CD4-positive, alpha-beta T cell treated with Interferon alpha-2 for 1 hour (primary cell): ENCODE measurements at regions not wholly inside any gene's neighbourhood (a gene's known extent, or its start where the extent isn't known, plus 50 kb on each side); places are given as distances from the start of the nearest gene placed in this dataset.
"Not testable (repeated sequence)": the region's sequence is repeated elsewhere in the genome, so short reads cannot be mapped to it uniquely, and the experiment has no call there.

Experiments
- DNase-seq, 2 donors: peaks; one replicate each; pipeline ENCODE4 v3.0.0-alpha.2; 2020 to 2022

DNA sequence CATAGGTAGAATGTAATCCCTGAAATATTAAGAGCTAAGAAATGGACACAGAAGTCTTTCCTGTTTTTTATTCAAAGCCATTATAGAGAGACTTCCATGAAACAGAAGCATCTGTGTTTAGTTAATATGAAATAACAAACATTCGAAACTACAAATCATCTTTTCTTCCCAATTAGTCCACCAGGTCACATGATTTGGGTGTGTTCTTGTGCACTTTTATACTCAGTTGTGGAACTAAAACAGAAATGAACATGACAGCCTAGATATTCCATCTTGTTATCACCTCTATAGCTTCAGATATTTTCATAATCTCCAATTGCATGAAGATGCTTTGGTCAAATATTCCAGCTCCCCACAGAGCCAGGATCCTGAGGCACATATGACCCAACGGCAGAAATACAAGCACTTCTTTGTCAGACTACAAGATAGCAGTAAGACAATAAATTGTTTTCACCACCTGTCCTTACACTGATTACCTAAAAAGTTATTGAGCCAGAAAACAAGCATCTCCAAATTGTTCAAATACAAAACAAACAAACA is 116.8 kb upstream of the BEND6 start:
- DNase-seq, result no peak

DNA sequence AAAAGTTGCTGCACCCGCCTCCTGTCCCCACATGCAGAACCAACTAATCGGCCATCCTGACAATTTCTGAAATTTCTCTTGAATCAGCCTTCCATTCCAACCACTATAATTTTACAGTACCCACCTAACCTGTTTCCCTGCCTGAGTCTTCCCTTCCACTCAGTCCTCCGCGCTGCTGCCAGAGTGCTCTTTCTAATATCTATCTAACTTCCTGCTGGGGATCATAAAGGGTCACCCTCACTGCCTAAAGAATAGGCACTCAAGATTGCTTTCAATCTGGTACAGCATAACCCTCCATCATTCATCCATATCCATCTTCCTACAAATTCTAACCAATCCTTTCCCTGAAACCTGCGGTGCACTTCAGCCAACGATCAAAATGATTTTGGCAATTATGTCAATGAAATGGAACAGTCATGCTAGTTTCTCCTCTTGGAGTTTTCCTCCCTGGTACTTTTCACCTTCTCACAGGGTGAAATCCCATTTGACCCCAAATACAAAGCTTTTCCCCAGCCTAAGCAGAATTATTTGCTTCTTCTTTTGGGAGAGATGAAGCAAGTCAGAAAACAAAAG is 117.5 kb upstream of the BEND6 start:
- DNase-seq, result no peak

DNA sequence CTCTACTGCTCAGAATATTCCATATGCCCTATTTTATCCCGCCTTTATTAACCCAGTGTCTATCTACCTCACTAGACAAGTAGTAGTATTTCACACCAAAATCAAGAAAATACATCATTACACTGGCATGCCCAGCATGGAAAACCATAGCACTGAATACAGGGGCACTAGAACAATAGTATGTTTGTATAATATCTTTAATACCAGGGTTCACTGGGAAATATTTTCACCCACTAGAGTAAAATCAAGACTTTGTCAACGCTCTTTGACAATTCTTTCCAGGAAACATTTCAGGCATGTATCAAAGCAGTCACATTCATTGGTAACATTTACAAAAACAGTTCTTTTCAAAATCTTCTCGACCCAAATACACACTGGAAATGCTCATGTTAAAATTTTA is 119.3 kb upstream of the BEND6 start:
- no peak for DNase-seq

DNA sequence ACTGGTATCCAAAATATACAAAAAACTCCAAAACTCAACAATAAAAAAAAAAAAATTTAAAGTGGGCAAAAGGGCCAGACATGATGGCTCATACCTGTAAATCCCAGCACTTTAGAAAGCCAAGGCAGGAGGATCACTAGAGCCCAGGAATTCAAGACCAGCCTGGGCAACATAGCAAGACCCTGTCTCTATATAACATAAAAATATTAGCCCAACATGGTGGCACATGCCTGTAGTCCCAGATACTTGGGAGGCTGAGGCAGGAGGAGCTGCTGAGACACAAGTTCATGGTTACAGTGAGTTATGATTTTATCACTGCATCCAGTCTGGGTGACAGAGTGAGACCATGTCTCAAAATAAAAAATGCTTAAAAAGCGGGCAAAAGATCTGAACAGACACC is 121.0 kb upstream of the BEND6 start:
- no peak for DNase-seq

DNA sequence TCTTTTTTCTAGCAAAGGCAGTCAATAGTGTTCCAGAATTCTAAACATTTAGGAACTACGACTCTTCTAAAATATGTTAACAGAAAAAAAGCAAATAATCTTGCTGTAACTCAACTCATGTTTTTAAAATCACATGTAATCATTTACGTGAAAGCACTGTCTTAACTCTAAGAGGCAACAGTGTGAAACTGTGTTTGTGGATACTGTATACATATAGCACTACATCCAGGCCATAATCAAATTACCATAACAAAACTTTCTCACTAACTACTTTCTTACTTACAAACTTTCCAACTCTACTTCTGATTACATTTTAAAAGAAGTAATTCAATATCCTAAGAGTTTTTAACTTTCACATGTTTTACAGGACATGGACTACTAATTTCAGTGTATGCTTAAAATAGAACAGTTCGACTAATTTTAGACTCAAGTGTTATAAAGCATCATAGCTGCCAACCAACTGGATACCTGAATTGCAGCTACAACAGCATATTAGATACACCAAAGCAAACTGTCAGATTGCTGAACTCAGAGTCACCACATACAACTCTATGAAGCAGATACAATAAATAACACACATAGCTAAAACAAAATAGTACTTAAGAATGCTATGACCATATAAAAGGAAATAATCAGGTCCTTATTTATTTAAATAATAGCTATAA is 121.6 kb upstream of the BEND6 start:
- no peak for DNase-seq

DNA sequence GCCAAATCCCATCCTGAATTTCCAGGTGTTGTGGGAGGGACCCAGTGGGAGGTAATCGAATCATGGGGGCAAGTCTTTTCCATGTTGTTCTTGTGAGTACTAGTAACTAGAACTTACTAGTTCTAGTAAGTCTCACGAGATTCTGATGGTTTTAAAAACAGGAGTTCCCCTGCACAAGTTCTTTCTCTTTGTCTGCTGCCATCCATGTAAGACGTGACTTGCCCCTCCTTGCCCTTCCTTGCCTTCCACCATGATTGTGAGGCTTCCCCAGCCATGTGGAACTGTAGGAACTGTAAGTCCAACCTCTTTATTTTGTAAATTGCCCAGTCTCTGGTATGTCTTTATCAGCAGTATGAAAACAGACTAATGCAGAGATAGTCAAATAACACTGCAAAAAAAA is 122.7 kb upstream of the BEND6 start:
- no peak for DNase-seq

DNA sequence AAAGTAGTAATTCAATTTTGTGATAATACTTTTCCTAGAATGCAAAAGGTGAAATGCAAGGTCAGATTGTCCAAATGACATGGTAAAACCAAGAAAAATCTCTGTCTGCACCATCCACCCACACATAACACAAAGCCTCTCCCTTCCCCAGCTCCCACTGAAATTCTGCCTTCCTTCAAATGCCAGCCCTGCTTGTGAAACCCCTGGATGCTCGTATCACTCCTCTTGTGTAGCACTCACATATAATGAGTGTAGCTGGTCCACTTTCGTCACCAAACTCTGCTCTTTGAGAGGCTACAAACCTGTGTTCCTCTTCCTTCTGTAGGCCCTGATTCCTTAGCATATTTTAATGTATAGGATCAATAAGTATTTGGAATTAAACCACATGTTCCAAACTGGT is 123.6 kb upstream of the BEND6 start:
- no peak for DNase-seq

DNA sequence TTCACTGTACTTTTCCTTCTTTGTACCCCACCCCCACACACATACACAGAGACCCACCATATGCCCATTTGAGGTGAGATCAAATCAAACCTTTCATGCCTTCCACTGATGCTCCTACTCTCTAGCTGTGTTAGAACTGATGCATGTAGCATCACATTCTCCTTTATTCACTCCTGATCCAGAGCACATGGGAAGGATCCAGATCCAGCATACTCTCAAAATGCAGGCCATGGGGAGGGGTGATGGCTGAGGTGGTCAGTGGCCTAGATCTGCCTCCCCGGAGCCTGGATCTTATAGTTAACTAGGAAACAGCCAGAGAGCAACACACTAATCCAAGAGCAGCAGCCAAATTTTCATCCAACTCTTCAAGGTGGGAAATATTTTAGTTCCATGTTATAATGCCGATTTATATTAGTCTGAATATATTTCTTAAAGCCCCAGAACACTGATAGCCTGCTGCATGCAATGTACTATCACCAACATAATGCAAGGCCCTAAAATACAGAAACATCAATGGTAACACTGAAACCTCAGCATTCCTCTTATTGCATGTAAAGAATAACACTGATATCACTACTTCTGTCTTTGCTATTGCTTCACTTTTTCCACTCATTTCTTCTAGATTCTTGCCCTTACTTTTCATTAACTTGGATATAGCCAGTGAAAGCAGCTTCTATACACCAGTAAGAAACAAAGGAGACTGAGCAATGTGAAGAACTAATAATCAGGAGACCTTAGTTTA is 126.8 kb upstream of the BEND6 start:
- no peak for DNase-seq

DNA sequence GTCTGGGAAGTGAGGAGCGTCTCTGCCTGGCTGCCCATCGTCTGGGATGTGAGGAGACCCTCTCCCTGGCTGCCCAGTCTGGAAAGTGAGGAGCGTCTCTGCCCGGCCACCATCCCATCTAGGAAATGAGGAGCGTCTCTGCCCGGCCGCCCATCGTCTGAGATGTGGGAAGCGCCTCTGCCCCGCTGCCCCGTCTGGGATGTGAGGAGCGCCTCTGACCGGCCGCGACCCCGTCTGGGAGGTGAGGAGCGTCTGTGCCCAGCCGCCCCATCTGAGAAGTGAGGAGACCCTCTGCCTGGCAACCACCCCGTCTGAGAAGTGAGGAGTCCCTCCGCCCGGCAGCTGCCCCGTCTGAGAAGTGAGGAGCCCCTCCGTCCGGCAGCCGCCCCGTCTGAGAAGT is 130.5 kb upstream of the BEND6 start:
- DNase-seq, result not testable (repeated sequence)

DNA sequence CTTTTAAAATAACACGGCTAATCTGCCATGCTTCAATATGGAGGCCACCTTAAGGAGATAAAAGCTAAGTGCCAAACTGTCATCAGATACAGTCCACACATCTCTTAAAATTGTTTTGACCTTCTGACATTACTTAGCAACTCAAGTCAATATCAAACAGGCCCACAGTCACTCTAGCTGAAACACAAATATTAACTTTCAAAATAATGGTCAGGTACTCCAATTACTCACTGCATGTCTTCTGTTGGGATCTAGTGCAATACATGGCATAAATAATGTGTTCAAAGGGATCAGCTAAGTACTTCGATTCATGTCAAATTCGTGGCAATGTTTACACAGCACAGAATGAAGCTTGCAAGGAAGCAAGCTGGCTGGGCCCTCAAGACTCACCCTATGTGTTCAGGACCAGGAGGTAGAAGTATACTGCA is 133.9 kb upstream of the BEND6 start:
- no peak for DNase-seq

DNA sequence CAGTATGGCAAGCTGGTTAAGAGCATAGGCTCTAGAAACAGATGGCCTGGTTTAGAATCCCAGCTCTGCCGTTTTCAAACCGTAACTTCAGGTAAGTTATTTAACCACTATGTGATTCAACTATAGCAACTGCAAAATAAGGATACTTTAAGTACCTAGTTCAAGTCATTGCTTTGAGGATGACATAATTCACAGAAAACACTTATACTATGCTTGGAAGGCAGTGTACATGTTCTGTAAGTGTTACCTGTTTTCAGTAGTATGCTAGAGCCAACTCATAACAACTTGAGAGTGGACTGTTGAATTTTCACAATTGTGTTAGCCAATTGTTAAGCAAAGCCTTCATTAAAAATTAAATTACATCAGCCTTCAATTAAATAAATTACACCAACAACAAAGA is 134.8 kb upstream of the BEND6 start:
- no peak for DNase-seq

DNA sequence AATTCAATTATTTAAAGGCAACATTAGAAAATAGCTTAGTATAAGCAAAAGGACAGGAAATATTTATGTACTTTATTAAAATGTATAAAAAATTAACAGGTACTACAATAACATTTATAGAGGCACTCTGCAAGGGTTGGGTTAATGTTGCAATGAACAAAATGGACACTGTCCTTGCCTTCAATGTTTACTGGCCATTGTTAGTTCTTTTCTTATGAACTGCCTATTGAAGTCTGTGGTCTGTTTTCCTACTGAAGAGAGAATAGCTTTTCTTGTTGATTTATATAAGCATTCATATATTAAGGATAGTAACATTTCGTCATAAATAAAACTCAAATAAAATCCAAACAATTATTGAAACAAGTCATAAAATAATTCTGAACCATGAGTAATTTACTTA is 135.3 kb upstream of the BEND6 start:
- DNase-seq, result no peak

DNA sequence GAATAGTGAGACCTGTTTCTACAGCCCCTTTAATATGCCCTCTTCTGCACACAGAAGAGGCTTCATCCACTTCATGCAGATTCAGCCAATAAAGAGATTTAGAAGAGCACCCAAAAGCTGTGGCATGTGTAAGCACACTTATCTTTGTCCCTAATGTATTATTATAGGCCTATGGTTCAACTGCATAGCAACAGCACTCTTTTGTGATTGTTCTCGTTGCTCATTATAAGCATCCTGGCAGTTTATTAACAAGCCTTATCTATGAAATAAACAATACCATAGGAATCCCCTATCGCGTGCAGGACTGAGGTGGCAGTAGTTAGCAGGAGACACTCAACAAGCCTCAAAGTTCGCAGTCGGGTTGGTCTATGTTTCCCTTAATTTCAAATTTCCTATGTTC is 138.5 kb upstream of the BEND6 start:
- DNase-seq, result no peak

DNA sequence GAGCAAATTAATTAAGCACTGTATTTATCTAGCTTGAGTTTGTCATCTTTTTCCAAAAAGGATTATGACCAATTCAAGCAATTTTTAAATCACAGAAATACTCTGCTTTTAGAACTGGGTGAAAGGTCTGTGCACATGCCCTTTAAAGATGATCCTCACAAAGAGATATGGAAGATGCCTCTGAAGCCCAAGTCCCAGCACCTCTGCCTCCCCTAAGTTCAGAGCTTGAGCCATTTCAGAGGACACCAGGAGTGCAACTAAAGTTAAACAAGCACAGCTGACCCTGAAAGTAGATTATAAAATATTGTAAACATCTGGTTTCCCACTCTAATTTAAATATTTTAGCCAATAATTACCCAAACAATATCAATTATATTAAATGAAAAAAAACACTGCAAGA is 139.5 kb upstream of the BEND6 start:
- DNase-seq, result no peak

DNA sequence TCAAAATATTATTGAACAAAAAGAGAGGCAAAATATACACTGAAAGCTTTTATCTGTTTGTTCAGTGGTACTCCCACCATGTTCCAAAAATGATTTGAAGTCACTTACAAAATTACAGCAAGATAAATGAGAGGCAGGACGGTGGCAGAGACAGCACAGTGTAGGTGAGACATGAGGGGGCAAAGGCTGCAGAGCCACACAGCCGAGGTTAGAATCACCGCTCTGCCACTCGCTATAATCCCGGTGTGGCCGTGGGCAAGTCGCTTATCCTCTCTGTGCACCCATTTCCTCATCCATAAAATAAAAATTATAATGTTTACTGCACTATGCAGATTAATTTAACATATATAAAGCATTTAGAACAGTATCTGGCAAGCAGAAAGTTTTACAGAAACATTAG is 140.1 kb upstream of the BEND6 start:
- DNase-seq, result no peak

DNA sequence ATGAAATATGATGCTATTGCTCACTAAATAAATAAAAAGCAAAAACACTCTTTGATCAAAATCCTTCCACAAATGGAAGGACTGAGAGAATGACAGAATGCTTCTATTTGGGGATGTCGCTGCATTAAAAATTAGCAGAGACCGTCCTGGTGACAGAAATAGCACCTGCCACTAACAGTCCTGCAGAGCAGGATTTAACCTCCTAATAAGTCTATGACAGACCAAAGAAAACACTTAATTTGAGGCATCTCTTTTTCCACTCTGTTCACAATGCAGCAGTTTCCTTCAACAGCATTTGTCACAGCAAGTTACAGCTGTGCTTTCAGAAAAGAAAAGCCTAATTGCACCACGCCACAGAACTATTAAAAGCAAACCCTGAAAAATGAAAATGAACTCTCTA is 140.6 kb upstream of the BEND6 start:
- no peak for DNase-seq

DNA sequence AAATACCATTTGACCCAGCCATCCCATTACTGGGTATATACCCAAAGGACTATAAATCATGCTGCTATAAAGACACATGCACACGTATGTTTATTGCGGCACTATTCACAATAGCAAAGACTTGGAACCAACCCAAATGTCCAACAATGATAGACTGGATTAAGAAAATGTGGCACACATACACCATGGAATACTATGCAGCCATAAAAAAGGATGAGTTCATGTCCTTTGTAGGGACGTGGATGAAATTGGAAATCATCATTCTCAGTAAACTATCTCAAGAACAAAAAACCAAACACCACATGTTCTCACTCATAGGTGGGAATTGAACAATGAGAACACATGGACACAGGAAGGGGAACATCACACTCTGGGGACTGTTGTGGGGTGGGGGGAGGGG is 142.1 kb upstream of the BEND6 start:
- DNase-seq, result not testable (repeated sequence)

DNA sequence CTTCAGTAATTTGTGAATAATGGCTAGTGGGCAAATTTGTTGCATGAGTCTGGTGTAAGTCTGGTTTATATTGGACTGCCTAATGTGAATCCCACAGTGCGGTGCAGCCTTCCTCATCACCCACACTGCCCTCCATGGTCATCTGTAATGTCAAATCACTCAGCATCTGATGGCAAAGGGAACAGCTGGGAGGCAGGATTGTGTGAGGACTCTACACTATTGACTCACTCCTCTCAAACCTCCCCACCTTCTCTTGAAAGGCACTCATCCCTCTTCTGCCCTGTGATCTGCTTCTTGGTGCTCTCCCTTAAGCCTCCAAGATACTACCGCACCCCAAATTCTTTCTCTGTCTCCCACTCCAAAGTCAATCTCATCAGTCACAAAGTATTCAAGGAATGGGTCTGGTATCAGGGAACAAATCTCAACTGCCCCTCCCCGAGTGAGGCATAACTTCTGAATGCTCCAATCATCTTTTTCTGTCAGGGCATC is 146.0 kb upstream of the BEND6 start:
- no peak for DNase-seq

DNA sequence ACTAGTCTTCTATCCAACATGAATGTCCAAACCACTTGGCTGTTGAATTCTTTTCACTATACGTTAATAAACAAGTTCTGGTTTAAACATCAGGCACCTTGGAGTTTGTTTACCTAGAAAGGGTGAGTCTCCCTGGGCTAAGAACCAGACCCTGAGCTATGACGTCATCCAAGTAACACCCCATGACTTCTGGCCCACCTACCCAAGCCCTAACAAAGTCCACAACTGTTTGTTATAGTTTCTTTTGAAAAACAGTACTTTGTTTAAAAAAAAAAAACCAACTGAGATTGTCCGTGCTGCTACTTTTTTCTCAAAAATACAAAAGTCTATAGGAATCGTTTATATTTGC is 146.9 kb upstream of the BEND6 start:
- no peak for DNase-seq

DNA sequence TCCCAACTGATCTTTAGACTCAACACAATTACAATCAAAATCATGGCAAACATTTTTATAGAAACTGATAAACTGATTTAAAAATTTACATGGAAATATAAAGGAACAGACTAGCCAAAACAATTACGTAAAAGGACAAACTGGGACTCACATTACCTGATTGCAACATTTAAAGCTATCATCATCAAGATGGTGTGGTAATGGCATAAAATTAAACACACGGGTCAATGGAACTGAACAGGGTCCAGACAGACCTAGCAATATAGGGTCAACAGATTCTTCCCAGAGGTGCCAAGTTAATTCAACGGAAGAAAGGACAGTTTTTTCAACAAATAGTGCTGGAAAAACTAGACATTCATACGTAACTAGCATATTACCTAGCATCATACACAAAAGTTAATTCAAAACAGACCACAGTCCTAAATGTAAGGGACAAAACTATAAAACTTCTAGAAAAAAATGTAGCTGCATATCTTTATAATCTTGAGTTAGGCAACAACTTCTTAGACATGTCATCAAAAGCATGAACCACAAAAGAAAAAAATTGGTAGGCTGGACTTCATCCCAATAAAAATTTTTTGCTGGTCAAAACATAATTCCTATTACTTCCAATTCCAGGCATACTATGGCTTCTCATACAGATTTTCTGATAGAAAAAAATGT is 147.4 kb upstream of the BEND6 start:
- DNase-seq, result no peak

DNA sequence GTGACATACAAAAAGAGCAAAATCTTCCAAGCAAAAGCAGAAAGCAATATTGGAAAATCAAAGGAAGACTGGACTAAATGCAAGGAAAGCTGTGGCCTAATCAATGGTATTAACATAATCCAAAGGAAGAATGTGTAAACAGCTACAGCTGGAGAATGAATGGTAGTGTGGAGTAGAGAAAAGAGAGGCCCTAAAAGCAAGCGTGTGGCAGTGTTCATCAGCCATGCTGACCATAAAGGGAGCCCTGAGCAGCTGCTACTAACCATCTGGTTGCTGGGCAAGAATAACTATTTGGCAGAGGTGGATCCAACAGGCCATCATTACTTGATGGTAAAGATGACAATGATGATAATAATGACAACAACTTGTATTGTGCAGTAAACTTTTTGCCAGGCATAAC is 148.5 kb upstream of the BEND6 start:
- DNase-seq, result no peak

DNA sequence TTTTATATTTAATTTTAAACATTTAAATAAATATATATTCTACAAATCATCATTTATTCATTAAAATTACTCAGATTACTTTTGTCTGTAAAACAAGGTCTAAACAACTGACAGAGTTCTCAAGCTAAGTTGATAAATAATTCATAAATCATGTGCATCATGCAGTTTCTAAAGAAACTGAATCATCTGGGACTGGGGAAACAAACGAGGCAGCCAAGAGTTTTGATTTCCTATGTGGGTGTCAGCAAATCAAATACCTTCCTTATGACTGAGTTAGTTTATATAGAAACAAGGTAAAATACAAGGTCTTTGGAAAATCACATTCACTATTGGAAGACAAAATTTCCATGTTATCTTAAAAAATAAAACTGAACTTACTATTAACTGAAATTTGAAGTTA is 149.9 kb upstream of the BEND6 start:
- no peak for DNase-seq

DNA sequence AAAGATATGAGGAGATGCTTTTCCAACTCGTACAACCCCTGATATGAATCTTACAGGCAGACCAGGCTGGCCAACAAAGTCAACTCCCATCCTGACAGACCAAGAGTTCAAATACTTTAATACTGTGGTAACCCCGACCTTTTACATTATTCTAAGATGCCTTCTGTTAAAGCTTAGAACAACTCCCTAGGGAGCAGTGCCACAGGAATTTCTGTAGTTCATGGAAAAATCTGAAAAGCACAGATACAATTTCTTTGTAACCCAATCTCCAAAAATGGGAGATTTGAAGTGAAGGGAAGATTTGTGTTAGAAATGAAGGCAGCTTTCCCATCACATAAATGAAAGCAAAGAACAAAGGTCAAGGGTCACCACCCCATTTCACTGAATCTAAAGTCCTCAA is 151.3 kb upstream of the BEND6 start:
- DNase-seq, result no peak

DNA sequence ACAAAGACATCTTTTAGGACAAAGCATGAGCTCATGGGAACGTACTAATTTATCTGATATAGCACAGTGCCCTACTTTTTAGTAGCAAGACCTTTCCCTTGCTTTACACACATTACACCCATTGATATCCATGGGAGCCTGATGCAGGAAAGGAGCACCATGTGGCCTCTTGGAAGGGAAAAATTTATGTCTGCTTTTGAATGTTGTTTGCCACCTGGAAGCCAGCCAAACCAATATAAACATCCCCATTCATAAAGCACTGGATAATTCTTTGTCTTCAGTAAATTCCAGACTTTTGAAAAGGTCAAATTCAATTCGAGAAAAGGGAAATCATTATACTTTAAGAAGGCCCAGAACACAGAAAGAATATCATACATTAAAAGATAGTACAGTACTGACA is 152.3 kb upstream of the BEND6 start:
- no peak for DNase-seq
